Ascending aorta (tissue), 2 donors: ENCODE measurements at regions not wholly inside any gene's neighbourhood (a gene's known extent, or its start where the extent isn't known, plus 50 kb on each side); places are given as distances from the start of the nearest gene placed in this dataset.

Source experiments
- DNase-seq, 2 donors: peaks; one replicate each; pipeline ENCODE4 v3.0.0-alpha.2; 2019; ENCODE audit warnings: low spot score in 2 of 2
- H3K27ac ChIP-seq, 2 donors: fragments of 200-600 bp; sonication (generic); one replicate each; pipeline ENCODE4 v1.5.1; 2016 to 2017; ENCODE audit warnings: mild to moderate bottlenecking in 1 of 2
- H3K27me3 ChIP-seq: fragments of 200-600 bp; sonication (generic); one replicate; pipeline ENCODE4 v1.5.1; 2017
- H3K36me3 ChIP-seq, 2 donors: fragments of 200-600 bp; sonication (generic); one replicate each; pipeline ENCODE4 v1.5.1; 2016
- H3K4me1 ChIP-seq, 2 donors: fragments of 200-600 bp; sonication (generic); one replicate each; pipeline ENCODE4 v1.5.1; 2016 to 2017; ENCODE audit warnings: mild to moderate bottlenecking in 1 of 2
- H3K4me3 ChIP-seq, 2 donors: fragments of 200-600 bp; sonication (generic); one replicate each; pipeline ENCODE4 v1.5.1; 2016 to 2017; ENCODE audit warnings: mild to moderate bottlenecking in 1 of 2
- H3K9me3 ChIP-seq, 2 donors: fragments of 200-600 bp; sonication (generic); one replicate each; pipeline ENCODE4 v1.5.1; 2016
- intact Hi-C: fragments of 100-400 bp; cut with DNase I; formaldehyde crosslinking; loops from one replicate; pipeline ENCODE4 v1.15.1; 2023
- TF ChIP-seq, protein P1 (sequence below), 3 experiments: fragments of 200-600 bp in 2 of 3; fragments of 450-650 bp in 1 of 3; sonication (generic) in 2 of 3; IDR thresholded peaks; one replicate each; pipeline ENCODE4 v1.5.1; 2016 to 2019; ENCODE audit warnings: antibody characterized with exemption in 3 of 3, mild to moderate bottlenecking in 1 of 3, moderate library complexity in 1 of 3

DNA sequence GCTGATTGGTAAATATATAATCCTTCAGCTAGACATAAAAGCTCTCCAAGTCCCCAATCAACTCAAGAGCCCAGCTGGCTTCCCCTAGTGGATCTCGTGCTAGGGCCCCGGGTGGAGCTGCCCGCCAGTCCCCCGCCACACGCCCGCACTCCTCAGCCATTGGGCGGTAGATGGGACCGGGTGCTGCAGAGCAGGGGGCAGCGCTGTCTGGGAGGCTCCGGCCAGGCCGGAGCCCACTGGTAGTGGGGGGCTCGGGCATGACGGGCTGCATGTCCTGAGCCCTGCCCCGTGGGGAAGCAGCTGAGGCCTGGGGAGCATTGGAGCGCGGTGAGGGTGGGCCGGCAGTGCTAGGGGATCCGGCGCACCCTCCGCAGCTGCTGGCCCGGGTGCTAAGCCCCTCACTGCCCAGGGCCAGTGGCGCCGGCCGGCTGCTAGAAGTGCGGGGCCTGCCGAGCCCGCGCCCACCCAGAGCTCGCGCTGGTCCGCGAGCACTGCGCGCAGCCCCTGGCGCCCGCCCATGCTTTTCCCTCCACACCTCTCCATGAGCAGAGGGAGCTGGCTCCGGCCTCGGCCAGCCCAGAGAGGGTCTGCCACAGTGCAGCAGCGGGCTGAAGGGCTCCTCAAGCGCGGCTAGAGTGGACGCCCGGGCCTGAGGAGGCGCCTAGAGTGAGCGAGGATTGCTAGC lies 1680.6 kb upstream of the RAG2 start:
- Histone ChIP-seq H3K27me3 (no peaks in the 10 kb centered on the region), H3K27ac (no peak overlapping the region), H3K4me3 (no peak overlapping the region), H3K9me3 (no peaks in the 10 kb centered on the region), H3K36me3 (no peaks in the 10 kb centered on the region), H3K4me1 (no peaks in the 10 kb centered on the region)
- DNase-seq, result no peak
- intact Hi-C loops, result no loop called here
- TF ChIP-seq, protein P1, sequence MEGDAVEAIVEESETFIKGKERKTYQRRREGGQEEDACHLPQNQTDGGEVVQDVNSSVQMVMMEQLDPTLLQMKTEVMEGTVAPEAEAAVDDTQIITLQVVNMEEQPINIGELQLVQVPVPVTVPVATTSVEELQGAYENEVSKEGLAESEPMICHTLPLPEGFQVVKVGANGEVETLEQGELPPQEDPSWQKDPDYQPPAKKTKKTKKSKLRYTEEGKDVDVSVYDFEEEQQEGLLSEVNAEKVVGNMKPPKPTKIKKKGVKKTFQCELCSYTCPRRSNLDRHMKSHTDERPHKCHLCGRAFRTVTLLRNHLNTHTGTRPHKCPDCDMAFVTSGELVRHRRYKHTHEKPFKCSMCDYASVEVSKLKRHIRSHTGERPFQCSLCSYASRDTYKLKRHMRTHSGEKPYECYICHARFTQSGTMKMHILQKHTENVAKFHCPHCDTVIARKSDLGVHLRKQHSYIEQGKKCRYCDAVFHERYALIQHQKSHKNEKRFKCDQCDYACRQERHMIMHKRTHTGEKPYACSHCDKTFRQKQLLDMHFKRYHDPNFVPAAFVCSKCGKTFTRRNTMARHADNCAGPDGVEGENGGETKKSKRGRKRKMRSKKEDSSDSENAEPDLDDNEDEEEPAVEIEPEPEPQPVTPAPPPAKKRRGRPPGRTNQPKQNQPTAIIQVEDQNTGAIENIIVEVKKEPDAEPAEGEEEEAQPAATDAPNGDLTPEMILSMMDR (IDR thresholded peaks at IDR 0.05), result no peak

DNA sequence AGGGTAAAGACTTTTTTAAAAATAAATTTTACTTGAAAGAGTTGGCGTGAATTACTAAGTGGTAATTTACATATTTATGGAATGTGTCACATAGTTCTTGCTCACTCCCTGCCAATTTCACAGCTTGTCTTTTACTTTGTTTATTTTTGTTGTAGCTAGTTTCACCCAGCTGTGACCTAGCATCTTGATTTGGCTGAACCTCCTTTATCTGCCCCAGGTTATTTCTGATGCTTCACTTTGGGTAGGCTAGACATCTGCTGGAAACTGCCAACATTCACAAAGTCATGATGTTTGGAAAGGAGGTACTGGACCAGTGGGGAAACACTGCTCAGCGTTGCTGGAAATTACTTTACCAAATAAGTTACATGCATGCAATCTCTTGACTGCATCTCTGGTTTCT lies 1676.0 kb upstream of the RAG2 start:
- intact Hi-C loops, result no loop called here
- Histone ChIP-seq H3K36me3 (no peaks in the 10 kb centered on the region), H3K27me3 (no peaks in the 10 kb centered on the region), H3K4me3 (no peak overlapping the region), H3K27ac (no peak overlapping the region), H3K4me1 (no peaks in the 10 kb centered on the region), H3K9me3 (no peaks in the 10 kb centered on the region)
- TF ChIP-seq, protein P1 (IDR thresholded peaks at IDR 0.05), result no peak
- no peak for DNase-seq

DNA sequence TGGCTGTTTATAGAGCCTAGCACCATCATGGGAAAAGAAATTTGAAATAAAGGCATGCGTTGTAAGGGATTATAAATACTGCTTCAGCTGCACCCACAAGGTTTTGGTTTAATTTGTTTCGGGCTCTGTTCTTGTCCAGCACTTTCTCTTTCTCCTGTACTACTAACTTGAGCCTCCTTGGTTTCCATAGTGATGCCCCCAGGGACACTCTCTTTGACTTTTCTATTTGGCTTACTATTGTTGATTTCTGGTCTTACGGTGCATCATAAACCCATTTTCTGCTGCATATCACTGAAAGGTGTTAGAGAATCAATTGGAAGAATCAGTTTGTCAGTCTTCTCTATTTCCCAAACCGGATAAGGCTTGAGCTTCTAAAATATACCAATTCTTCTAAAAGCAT lies 1674.3 kb upstream of the RAG2 start:
- no peak overlapping the region for H3K4me3 ChIP-seq
- no peaks in the 10 kb centered on the region for H3K36me3 ChIP-seq
- no peak for DNase-seq
- no peaks in the 10 kb centered on the region for H3K9me3 ChIP-seq
- H3K4me1 ChIP-seq, result no peaks in the 10 kb centered on the region
- no peaks in the 10 kb centered on the region for H3K27me3 ChIP-seq
- H3K27ac ChIP-seq, result no peak overlapping the region
- TF ChIP-seq, protein P1 (IDR thresholded peaks at IDR 0.05), result no peak
- intact Hi-C loops, result no loop called here

DNA sequence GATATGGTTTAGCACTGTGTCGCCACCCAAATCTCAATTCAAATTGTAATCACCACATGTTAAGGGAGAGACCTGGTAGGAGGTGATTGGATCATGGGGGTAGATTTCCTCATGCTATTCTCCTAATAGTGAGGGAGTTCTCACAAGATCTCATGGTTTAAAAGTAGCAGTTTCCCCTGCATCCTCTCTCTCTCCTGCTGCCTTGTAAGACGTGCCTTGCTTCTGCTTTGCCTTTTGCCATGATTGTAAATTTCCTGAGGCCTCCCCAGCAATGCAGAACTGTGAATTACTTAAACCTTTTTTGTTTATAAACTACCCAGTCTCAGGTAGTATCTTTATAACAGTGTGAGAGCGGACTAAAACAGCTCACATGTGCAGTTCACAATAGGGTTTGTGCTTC lies 1668.7 kb upstream of the RAG2 start:
- H3K4me3 ChIP-seq, result no peak overlapping the region
- no peak overlapping the region for H3K27ac ChIP-seq
- no peaks in the 10 kb centered on the region for H3K4me1 ChIP-seq
- H3K9me3 ChIP-seq, result no peaks in the 10 kb centered on the region
- no peaks in the 10 kb centered on the region for H3K27me3 ChIP-seq
- no peaks in the 10 kb centered on the region for H3K36me3 ChIP-seq
- intact Hi-C loops, result no loop called here
- DNase-seq, result no peak
- TF ChIP-seq, protein P1 (IDR thresholded peaks at IDR 0.05), result no peak

DNA sequence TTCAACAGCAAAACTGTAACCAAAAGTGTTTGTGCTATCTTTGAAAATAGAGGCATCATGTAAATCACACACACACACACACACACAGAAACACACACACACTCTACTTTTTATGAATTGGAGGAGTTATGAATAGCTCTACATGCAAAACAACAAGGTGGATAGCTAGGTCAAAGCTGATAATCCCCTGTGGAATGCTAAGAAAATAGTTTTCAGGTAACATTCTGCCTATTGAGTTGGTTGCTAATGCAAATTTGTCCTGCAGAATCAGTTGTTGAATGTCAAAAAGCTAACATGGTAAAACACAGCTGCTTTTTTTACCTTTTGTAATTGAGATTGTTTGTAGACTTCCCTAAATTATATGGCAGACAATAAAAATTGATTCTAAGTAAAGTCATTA lies 1658.4 kb upstream of the RAG2 start:
- Histone ChIP-seq H3K27me3 (no peaks in the 10 kb centered on the region), H3K36me3 (no peaks in the 10 kb centered on the region), H3K9me3 (no peaks in the 10 kb centered on the region), H3K4me3 (no peak overlapping the region), H3K4me1 (no peaks in the 10 kb centered on the region), H3K27ac (no peak overlapping the region)
- TF ChIP-seq, protein P1 (IDR thresholded peaks at IDR 0.05), result no peak
- intact Hi-C loops, result no loop called here
- DNase-seq, result no peak

DNA sequence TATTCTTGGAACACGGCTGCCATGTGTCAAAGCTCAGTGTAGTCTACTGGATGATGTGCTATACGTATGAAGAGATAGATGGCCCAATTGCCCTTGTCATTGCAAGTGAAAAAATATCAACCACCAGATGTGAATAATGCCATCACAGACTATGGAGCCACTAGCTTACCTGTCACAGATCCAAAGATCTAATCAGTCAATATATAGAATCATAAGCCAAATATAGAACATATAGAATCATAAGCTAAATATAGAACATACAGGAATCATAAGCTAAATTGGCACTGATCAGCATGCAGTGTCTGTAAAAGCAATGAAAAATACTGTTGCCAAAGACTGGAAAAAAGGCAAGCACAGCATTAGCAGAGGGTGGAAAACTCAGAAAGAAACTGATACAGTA lies 1656.9 kb upstream of the RAG2 start:
- Histone ChIP-seq H3K27ac (no peak overlapping the region), H3K36me3 (no peaks in the 10 kb centered on the region), H3K4me3 (no peak overlapping the region), H3K4me1 (no peaks in the 10 kb centered on the region), H3K27me3 (no peaks in the 10 kb centered on the region), H3K9me3 (no peaks in the 10 kb centered on the region)
- intact Hi-C loops, result no loop called here
- TF ChIP-seq, protein P1 (IDR thresholded peaks at IDR 0.05), result no peak
- no peak for DNase-seq
